Fibroblast of lung (primary cell): ENCODE measurements at regions not wholly inside any gene's neighbourhood (a gene's known extent, or its start where the extent isn't known, plus 50 kb on each side); places are given as distances from the start of the nearest gene placed in this dataset.

Experiments
- DNase-seq, 2 donors: peaks; one replicate each; pipeline versions ENCODE4 v3.0.0 to v3.0.0-alpha.2; 2010; ENCODE audit warnings: low read depth in 2 of 2
- H2AFZ ChIP-seq: 2 replicates; pipeline ENCODE4 v1.5.1; 2012; ENCODE audit warnings: low read length, control low read depth, inconsistent platforms
- H3K27ac ChIP-seq: 2 replicates; pipeline ENCODE4 v1.5.1; 2011; ENCODE audit warnings: low read length, control low read depth; ENCODE audit not compliant: insufficient read depth
- H3K27me3 ChIP-seq: 2 replicates; pipeline ENCODE4 v1.5.1; 2011; ENCODE audit warnings: mild to moderate bottlenecking, low read length; ENCODE audit not compliant: control insufficient read depth, insufficient read depth
- H3K36me3 ChIP-seq: 2 replicates; pipeline ENCODE4 v1.5.1; 2011; ENCODE audit warnings: low read length; ENCODE audit not compliant: control insufficient read depth, insufficient read depth
- H3K4me1 ChIP-seq: 2 replicates; pipeline ENCODE4 v1.5.1; 2011; ENCODE audit warnings: low read length; ENCODE audit not compliant: control insufficient read depth, insufficient read depth; ENCODE audit errors: extremely low read depth
- H3K4me2 ChIP-seq: 2 replicates; pipeline ENCODE4 v1.5.1; 2011; ENCODE audit warnings: low read length, control low read depth; ENCODE audit not compliant: insufficient read depth; ENCODE audit errors: extremely low read depth
- H3K4me3 ChIP-seq, 4 experiments: fragments of 200-600 bp in 1 of 4; sonication (generic) in 1 of 4; replicated peaks in 1 of 4; 2 replicates each; pipeline ENCODE4 v1.5.1; 2011 to 2016; ENCODE audit warnings: low read length in 4 of 4, low read depth in 3 of 4, mild to moderate bottlenecking in 3 of 4, control low read depth in 2 of 4, inconsistent platforms in 1 of 4, mixed read lengths in 1 of 4; ENCODE audit not compliant: insufficient read depth in 1 of 4; ENCODE audit errors: control extremely low read depth in 1 of 4
- H3K79me2 ChIP-seq: 2 replicates; pipeline ENCODE4 v1.5.1; 2012; ENCODE audit warnings: mild to moderate bottlenecking, low read length, inconsistent platforms; ENCODE audit not compliant: control insufficient read depth, insufficient read depth
- H3K9ac ChIP-seq: 2 replicates; pipeline ENCODE4 v1.5.1; 2011; ENCODE audit warnings: mild to moderate bottlenecking, low read length, control low read depth; ENCODE audit not compliant: insufficient read depth
- H3K9me3 ChIP-seq: 2 replicates; pipeline ENCODE4 v1.5.1; 2012; ENCODE audit warnings: low read depth, low read length; ENCODE audit not compliant: control insufficient read depth, insufficient read depth
- H4K20me1 ChIP-seq: 2 replicates; pipeline ENCODE4 v1.5.1; 2011; ENCODE audit warnings: low read length; ENCODE audit not compliant: control insufficient read depth, insufficient read depth; ENCODE audit errors: extremely low read depth
- CTCF ChIP-seq, 2 donors: IDR thresholded peaks in 1 of 2; conservative IDR thresholded peaks in 1 of 2; 1 replicate in 1 of 2; 2 replicates in 1 of 2; pipeline ENCODE4 v1.5.1; 2011 to 2012; ENCODE audit warnings: low read length in 2 of 2, control low read depth in 1 of 2, inconsistent platforms in 1 of 2, low read depth in 1 of 2, mild to moderate bottlenecking in 1 of 2
- EZH2 ChIP-seq: IDR thresholded peaks from 2 replicates; pipeline ENCODE4 v1.5.1; 2012; ENCODE audit warnings: low read length, control low read depth, mild to moderate bottlenecking; ENCODE audit errors: missing control alignments

- DNase-seq: peak; percentile 11
- H3K4me1 ChIP-seq: no peaks in the 10 kb centered on the region
- TF ChIP-seq CTCF (conservative IDR thresholded peaks at IDR 0.05 in 1 of 2, IDR thresholded peaks at IDR 0.05 in 1 of 2; ENCODE audit: low read depth in 1 of 2, low read length in 2 of 2): peak in 1 of 2 donors; percentile 37
- no peak for TF ChIP-seq EZH2
- no peak overlapping the region for H3K4me2 ChIP-seq
- no peaks in the 10 kb centered on the region for H3K27me3 ChIP-seq
- H4K20me1 ChIP-seq: no peaks in the 10 kb centered on the region
- H3K4me3 ChIP-seq: no peak overlapping the region
- H3K36me3 ChIP-seq: no peaks in the 10 kb centered on the region
- H3K27ac ChIP-seq: no peak overlapping the region
- no peaks in the 10 kb centered on the region for H3K9me3 ChIP-seq
- no peaks in the 10 kb centered on the region for H3K79me2 ChIP-seq
- H3K9ac ChIP-seq: no peak overlapping the region
- H2AFZ ChIP-seq: no peak overlapping the region
Observed at GRCh38 chr3:103991461-103992115, 1375.1 kb upstream of the ALCAM start.

GRCh38 chr3:103992469-103992868 lies 1374.2 kb upstream of the ALCAM start:
- no peaks in the 10 kb centered on the region for H3K27me3 ChIP-seq
- H3K36me3 ChIP-seq: no peaks in the 10 kb centered on the region
- TF ChIP-seq CTCF (conservative IDR thresholded peaks at IDR 0.05 in 1 of 2, IDR thresholded peaks at IDR 0.05 in 1 of 2; ENCODE audit: low read depth in 1 of 2, low read length in 2 of 2) (no peak), EZH2 (no peak)
- H3K9me3 ChIP-seq: no peaks in the 10 kb centered on the region
- H3K4me1 ChIP-seq: no peaks in the 10 kb centered on the region
- no peak for DNase-seq
- no peaks in the 10 kb centered on the region for H3K79me2 ChIP-seq
- H3K4me3 ChIP-seq: no peak overlapping the region
- no peaks in the 10 kb centered on the region for H4K20me1 ChIP-seq
- H3K4me2 ChIP-seq: no peak overlapping the region
- no peak overlapping the region for H2AFZ ChIP-seq
- H3K9ac ChIP-seq: no peak overlapping the region
- H3K27ac ChIP-seq: no peak overlapping the region

- no peaks in the 10 kb centered on the region for H3K9me3 ChIP-seq
- H3K9ac ChIP-seq: no peak overlapping the region
- no peak overlapping the region for H3K4me3 ChIP-seq
- no peak for TF ChIP-seq CTCF (conservative IDR thresholded peaks at IDR 0.05 in 1 of 2, IDR thresholded peaks at IDR 0.05 in 1 of 2; ENCODE audit: low read depth in 1 of 2, low read length in 2 of 2)
- TF ChIP-seq EZH2: no peak
- no peaks in the 10 kb centered on the region for H3K27me3 ChIP-seq
- H3K27ac ChIP-seq: no peak overlapping the region
- H3K4me2 ChIP-seq: no peak overlapping the region
- no peaks in the 10 kb centered on the region for H3K36me3 ChIP-seq
- no peaks in the 10 kb centered on the region for H3K79me2 ChIP-seq
- no peak overlapping the region for H2AFZ ChIP-seq
- no peaks in the 10 kb centered on the region for H3K4me1 ChIP-seq
- DNase-seq: no peak
- H4K20me1 ChIP-seq: no peaks in the 10 kb centered on the region
Observed at GRCh38 chr3:104004956-104005355, 1361.8 kb upstream of the ALCAM start.
